22Rv1 (cell line): ENCODE measurements at regions not wholly inside any gene's neighbourhood (a gene's known extent, or its start where the extent isn't known, plus 50 kb on each side); places are given as distances from the start of the nearest gene placed in this dataset.
"Not testable (repeated sequence)": the region's sequence is repeated elsewhere in the genome, so short reads cannot be mapped to it uniquely, and the experiment has no call there.

Source experiments
- H3K27ac ChIP-seq: fragments of 450-650 bp; 2 replicates; pipeline ENCODE4 v1.5.1; 2017
- CTCF ChIP-seq: fragments of 450-650 bp; IDR thresholded peaks from 2 replicates; pipeline ENCODE4 v1.5.1; 2017; ENCODE audit warnings: mild to moderate bottlenecking
- ZFX ChIP-seq: fragments of 450-650 bp; IDR thresholded peaks from 2 replicates; pipeline ENCODE4 v1.6.1; 2017; ENCODE audit warnings: antibody characterized with exemption, borderline replicate concordance

GRCh38 chr7:65796205-65796604, 76.7 kb upstream of the VKORC1L1 start:
- TF ChIP-seq ZFX: no peak
- TF ChIP-seq CTCF: no peak
- no peak overlapping the region for H3K27ac ChIP-seq

- H3K27ac ChIP-seq: not testable (repeated sequence)
These were observed 75.8 kb upstream of the VKORC1L1 start for GRCh38 chr7:65797086-65797485.

GRCh38 chr7:65797566-65797965, 75.3 kb upstream of the VKORC1L1 start:
- not testable (repeated sequence) for H3K27ac ChIP-seq

- TF ChIP-seq CTCF (no peak), ZFX (no peak)
- no peak overlapping the region for H3K27ac ChIP-seq
These were observed 74.5 kb upstream of the VKORC1L1 start for GRCh38 chr7:65798111-65799075.

GRCh38 chr7:65800191-65800590, 72.7 kb upstream of the VKORC1L1 start:
- not testable (repeated sequence) for H3K27ac ChIP-seq

GRCh38 chr7:65800890-65801341, 72.0 kb upstream of the VKORC1L1 start:
- no peak overlapping the region for H3K27ac ChIP-seq
- TF ChIP-seq CTCF: no peak
- no peak for TF ChIP-seq ZFX

- no peak overlapping the region for H3K27ac ChIP-seq
- no peak for TF ChIP-seq CTCF
These were observed 68.0 kb upstream of the VKORC1L1 start for GRCh38 chr7:65804887-65805286.

- not testable (repeated sequence) for H3K27ac ChIP-seq
These were observed 65.8 kb upstream of the VKORC1L1 start for GRCh38 chr7:65807067-65807466.

GRCh38 chr7:65809259-65809981, 63.5 kb upstream of the VKORC1L1 start:
- no peak overlapping the region for H3K27ac ChIP-seq
- TF ChIP-seq CTCF (no peak), ZFX (no peak)
